Superior temporal gyrus (tissue), 1 donor: ENCODE measurements at regions not wholly inside any gene's neighbourhood (a gene's known extent, or its start where the extent isn't known, plus 50 kb on each side); places are given as distances from the start of the nearest gene placed in this dataset.

Source experiments
- DNase-seq: peaks from one replicate; pipeline ENCODE4 v3.0.0-alpha.2; 2016; ENCODE audit errors: extremely low spot score

DNA sequence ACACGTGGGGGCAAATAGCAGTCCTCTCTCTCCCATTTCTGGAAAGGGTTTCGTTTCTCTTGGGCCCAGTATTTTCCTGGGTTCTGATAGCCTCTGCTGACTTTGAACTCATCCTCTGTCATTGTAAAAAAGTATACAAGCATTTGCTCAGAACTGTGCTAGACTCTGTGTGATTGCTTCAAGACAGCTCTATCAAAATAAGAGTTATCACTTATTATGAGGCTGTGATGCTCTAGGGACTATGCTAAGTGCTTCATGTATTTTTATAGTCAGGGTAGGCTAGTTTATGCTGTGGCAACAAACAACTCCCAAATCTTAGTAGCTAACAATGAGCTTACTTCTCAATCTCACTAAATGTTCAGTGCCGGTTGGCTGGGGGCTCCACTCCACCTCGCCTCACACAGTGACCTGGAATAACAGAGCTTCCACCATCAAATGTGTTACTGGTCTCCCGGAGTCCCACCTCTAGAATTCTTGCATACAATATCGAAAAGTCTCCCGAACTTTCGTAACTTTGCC is 110.8 kb upstream of the CDC42EP3 start:
- no peak for DNase-seq

DNA sequence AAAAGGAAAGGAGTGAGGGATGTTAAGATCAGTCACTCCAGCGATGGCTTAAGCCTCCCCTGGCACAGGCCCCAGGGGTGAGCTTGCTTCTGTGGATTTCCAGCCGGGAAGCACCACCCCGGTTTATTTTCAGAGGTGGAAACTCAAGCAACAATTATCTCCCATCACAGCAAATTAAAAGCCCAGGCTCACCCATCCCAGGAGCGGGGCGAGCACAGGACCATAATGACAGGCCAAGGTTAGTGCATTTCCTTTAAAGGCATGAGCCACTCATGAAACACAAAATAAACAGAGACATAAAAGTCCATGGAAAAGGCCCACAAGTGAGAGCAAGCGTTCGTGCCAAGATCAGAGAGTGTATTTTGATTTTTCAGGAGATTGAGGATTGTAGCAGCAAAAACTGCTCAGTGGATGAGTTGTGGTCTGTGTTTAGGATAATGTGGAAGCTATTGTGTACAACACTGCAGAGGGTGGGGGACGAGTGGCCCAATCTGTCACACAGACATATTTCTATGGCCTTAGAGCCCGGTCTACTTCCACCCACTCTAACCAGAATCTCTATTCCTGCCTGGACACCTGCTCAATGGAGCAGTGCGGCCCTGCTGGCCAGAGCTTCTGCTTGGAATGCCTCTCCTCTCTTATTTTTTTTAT is 111.4 kb upstream of the CDC42EP3 start:
- DNase-seq: no peak

DNA sequence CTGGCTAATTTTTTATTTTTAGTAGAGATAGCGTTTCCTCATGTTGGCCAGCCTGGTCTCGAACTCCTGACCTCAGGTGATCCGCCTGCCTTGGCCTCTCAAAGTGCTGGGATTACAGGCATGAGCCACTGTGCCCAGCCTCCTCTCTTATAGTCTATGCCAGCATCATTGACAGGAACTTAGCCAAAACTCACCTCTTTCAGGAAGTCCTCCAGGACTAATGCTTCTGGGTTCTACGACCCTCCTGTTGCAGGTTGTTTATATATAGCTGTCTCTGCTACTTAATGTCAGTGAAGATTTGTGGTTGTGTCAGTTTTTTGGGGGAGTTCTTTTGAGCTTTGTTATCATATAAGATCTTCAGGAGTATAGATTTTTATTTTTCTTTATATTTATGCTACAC is 112.1 kb upstream of the CDC42EP3 start:
- no peak for DNase-seq

DNA sequence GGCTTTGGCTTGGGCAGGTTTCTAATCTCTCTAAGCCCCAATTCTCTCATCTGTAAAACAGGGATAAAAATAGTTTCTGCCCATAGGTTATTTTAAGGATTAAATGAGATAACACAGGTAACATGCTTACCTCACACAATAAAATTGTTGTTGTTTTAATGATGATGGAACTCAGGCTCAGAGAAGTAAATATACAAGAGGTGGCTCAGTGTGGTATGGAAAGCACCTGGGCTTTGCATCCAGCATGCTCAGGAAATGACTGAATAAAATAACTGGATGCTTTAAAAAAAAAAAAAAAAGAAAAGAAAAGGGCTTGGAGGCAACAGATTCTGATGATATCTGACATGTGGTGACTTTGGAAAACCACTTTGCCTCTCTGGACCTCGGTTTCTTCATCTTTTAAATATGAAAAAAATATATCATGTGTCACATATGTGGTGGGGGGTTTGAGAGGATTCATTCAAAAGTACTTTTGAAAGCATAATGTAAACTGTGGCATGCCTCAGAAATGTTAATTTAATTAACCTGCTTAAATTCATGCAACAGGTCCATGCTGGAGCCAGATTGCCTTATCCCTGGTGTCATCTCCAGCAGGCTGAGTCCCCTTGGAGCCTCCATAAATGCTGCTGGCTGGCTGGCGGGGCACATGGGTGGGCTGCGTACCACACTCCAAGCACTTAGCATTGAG is 112.8 kb upstream of the CDC42EP3 start:
- DNase-seq: no peak

DNA sequence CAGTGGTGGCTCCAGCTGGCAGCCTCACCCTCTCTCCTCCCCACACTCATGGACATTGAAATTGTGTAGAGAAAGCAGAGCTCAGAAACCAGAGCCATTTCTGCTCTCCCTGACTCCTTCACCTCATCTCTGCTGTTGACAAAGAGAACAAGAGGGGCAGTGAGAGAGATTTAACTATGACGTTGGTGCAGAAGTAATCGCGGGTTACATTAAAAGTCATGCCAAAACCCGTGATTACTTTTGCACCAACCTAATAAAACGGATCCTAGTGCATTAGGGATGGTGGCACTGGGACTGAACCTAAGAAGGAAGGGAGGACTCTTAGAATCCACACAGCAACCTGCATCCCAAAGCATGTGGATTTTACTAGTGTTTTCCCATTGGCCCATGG is 113.3 kb upstream of the CDC42EP3 start:
- no peak for DNase-seq

DNA sequence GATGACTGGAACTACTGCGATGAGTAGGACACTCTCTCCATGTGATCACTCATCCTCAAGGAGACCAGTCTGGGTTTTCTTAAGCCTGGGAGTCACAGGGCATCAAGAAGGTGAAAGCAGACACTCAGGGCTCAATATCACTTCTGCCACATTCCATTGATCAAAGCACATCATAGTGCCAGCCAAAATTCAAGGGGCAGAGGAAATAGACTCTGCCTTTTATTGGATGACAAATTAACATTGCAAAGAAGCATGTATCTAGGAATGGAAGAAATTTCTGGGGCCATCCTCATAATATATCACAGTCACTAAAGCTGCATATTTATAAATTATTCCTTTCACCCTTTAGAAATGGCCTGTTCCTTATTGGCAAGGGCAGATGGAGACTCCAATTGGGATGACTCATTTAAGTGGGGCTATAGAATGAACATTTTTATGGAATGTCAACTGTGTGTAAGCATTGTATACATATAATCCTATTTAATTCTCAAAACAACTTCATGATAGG is 114.8 kb upstream of the CDC42EP3 start:
- no peak for DNase-seq

DNA sequence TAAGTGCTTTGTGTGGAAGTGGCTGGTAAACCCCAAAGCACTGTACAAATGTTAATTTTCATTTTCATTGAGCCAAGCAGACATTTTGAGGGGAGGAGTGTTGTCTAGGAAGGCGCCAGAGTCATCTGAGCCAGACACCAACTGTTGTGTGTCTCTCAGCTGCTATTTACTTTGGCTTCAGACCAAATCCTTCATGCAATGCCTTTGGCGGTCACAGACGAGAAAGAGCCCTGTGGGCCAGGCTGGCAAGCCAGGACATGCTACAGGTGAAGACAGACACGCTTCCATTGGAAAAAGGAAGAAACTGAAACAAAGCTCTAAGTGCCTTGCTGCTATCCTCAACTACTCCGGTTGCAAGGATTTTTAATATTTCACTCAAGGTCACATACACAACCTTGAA is 115.4 kb upstream of the CDC42EP3 start:
- no peak for DNase-seq

DNA sequence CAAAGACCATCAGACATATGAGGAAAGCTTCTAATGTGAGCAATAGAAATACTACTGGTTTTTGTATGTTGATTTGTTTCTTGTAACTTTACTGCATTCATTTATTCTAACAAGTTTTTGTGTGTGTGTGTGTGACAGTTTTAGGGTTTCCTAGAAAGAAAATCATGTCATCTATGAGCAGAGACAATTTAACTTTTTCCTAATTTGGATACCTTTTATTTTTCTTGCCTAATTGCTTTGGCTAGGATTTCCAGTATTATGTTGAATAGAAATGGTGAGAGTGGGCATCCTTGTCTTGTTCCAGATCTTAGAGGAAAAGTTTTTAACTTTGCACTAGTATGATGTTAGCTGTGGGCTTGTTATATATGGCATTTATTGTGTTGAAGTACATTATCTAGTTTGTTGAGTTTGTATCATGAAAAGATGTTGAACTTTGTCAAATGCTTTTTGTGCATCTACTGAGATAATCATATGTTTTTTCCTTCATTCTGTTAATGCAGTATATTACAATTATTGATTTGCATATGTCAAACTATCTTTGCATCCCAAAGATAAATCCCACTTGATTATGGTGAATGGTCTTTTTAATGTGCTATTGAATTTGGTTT is 117.3 kb upstream of the CDC42EP3 start:
- no peak for DNase-seq

DNA sequence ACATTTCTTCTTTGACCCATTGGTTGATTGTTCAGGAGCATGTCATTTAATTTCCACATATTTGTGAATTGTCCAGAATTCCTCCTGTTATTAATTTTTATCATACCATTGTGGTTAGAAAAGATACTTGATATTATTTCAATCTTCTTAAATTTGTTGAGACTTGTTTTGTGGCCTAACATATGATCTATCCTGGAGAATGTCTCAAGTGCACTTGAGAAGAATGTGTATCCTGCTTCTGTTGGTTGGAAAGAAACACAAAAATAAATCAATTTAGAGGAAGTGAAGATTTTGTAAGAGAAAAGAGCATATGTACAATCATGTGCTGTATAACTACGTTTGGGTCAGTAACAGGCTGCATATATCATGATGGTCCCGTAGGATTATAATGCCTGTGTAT is 118.6 kb upstream of the CDC42EP3 start:
- DNase-seq: no peak

DNA sequence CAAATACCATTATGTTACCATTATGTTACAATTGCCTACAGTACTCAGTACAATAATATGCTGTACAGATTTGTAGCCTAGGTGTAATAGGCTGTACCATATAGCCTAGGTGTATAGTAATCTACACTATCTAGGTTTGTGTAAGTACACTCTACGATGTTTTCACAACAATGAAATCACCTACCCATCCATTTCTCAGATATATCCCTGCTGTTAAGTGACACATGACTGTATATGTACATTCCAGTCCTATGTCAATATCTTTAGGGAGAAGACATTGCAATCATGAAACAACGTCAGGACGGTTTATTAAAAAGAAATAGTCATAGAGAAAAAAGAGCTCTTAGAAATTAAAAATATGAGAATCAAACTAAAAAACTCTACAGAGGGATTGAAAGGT is 119.0 kb upstream of the CDC42EP3 start:
- DNase-seq: no peak

DNA sequence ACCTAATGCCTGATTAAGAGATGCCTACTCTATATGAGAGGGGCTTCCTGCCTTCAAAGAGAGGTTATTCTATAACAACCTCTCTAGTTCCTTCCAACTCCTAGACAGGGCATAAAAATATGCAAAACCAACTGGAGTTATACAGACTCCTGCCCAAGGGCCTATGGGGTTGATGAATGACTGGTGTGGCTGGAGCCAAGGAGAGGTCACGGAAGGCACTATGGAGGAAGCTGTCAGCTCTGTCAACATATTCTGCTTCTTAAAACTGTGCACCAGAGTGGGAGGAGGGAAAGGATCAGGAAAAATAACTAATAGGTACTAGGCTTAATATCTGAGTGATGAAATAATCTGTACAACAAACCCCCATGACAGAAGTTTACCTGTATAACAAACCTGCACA is 120.9 kb upstream of the CDC42EP3 start:
- no peak for DNase-seq

DNA sequence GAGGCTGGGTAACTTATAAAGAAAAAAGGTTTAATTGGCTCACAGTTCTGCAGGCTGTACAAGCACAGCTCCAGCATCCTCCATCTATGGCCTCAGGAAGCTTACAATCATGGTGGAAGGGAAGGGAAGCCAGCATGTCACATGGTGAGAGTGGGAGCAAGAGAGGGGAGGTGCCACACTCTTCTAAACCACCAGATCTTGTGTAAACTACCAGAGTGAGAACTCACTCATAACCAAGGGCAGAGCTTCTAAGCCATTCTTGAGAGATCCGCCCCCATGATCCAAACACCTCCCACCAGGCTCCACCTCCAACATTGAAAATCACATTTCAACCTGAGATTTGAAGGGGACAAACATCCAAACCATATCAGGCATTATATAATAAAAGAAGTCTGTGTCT is 121.6 kb upstream of the CDC42EP3 start:
- no peak for DNase-seq

DNA sequence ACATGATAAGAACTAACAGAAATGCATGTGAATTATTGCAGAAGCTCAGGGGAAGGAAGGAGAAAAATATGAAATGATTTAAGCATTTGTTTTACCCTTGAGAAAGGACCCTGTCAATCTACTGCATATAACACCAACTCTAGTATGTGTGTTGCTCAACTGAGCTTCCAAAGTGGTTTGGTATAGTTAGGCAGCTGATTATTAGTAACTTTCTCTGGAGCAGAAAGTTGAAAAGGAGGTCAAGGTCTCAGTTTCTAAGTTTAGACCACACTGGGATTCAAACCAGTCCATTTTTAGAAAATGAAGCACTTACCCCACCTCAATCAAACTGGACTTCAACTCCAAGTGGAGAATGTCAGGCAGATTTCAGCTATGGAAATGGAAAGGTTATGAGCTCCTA is 123.3 kb upstream of the CDC42EP3 start:
- DNase-seq: no peak

DNA sequence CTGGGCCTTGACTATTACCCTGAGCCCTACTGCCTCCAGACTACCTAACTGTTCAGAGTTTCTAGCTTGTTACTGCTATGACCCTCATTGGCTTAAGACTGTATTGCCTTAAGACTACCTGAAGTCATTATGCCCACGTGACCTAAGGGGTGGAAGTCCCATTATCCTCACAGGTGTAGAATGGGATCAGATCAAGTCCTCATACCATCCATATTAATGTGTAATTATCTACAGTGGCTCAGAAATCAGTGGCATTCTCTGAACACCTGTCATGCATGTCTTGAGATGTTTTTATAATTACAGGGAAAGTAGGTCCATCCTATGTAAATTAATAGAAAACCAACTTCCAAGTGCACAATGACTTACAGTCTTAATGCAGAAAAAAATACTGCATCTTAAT is 124.0 kb upstream of the CDC42EP3 start:
- no peak for DNase-seq

DNA sequence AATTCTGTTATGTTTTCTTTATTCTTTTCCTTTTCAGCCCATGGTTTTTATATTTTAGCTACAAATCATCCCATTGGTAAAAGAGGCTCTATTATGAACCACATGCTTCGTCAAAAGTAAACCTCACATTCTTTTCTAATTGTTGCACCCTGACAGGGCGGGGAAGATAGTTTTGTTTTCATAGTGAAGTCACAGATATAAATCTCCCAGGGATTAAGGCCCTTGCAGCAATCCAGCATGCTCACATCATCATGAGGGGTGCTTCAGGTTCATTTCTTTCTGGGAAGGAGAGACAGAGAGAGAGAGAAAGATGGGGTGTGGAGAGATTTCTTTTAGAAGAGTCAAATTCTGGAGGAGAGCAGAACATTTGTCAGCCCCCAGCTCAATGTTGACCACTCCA is 124.5 kb upstream of the CDC42EP3 start:
- DNase-seq: no peak

DNA sequence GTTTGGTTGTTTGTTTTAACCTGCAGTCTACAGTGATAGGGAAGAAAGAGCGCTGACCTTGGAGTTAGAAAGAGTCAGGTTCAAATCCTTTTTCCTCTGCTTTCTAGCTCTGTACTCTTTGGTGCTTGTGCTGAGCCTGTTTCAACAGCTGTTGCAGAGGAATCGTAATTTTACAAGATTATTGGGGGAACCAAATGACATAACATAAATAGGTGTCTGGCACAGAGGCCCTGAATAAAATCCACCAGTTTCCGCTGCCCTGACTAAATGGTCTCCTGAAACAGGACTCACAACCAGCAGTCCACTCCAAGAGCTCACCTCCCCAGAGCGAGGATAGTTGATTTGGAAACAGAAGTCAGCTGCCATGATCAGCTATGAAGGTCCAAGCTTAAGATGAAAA is 125.0 kb upstream of the CDC42EP3 start:
- no peak for DNase-seq

DNA sequence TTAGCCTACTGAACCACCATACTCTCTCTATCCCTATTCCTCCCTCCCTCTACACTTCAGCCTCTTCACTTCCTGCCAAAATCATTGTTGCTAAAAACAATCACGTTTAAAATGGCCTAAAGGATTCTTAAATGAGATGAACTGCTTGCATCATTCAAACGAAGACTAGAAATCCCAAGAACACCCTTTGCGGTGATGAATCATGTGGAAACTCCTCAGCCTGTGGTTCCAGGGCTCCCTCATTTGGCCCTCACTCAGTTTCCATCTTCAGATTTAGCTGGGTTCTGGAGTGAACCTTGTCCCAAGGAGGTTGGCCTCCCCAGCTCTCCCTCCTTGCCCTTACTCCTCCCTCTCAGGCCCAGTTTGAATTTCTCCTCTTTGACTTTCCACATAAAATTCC is 125.6 kb upstream of the CDC42EP3 start:
- DNase-seq: no peak

DNA sequence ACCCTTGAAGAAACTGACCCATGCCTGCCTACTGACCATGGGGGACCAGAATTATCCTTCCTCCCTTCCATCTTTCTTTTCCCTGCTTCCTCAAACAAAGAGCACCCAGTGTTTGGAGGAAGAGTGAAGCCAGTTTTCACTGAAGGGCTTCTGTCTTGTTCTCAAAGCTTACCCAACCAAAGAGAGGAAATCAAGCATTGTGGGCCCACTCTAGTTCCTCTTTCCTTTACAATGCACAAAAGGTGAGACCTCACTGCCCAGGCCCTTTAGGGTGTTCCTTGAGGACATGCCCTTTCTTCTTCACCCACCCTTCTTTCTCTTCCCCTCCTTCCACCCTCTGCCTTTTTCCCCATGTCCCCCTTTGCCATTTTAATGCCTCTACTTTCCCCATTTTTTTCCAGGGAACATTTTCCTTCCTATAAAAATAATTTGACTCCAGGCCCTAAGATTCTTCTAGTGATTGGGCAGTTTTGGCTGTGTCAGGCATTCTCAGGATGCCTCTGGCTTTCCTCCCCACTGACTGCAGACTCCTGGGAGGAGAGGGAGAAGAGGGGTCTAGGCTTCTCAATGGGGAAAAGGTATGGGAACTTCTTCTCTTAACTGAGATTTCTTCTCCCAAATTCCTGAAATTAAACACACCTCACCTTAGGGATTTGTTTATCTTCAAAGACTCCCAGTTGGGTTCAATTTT is 126.6 kb upstream of the RMDN2 start:
- DNase-seq: no peak

DNA sequence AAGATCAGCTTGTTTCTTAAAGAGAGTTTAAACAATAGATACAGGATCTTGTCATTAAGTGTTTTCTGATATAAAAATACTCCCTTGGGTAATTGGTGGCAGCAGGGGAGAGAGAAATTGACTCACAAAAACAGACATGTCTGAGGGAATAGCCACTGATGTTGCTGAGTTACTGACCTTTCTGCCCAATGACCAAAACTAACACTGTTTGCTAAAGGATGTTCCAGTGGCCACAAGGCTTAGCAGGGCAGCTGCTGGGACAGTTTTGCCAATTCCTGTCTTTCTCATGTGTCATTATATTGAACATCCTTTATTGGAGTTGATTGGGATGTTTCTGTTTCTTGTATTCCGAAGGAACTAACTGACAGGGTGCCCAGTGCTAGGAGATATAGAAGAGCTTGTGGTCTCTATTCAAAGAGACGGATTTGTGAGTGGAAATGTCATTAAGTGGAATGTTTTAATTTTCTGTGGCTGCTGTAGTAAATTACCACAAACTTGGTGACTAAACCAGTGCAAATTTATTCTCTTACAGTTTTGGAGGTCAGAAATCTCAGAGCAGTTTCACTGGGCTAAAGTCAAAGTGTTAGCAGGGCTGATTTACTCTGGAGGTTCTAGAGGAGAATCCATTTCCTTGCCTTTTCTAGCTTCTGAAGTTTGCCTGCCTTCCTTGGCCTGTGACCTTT is 124.8 kb upstream of the RMDN2 start:
- DNase-seq: no peak

DNA sequence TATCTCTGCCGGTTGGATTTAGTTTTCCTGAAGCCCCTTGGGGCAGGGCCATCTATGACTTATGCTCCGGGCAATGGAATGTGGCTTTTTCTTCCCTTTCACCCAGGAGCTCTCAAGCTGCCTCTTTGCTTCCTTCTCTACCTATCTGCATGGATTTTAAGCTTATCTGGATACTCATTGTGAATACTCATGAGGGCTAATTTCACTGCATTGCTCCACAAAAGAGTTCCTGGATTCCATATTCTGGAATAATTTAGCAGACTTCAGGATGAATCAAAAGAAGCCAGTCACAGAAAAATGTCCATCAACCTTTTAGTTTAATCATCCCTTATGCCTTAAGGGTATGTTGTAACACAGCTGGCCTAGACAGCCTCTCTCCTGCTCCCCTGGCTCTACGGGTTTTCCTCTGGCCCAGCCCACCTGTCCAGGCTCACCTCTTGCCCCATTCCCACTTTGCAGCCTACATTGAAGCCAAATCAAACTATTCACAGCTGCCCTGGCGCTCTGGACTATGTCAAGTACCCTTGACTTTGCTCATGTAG is 122.8 kb upstream of the RMDN2 start:
- DNase-seq: no peak

DNA sequence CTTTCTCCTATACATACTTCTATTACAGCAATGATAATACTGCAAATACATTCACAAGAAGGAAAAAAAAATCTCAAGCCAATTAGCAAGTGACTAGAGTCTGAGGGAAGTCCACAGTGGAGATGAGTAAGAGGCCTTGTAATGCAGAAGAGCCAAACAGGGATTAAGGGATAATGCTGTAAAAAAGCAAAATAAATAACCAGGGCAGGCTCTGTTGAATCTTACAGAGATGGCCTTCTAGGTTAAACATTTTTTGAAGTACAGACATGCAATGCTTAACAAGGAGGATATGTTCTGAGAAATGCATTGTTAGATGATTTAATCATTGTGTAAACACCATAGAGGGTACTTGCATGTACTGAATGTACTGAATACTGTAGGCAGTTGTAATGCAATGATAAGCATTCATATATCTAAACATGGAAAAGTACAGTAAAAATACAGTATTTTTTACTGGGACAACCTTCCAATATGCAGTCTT is 122.1 kb upstream of the RMDN2 start:
- DNase-seq: no peak
